Common myeloid progenitor, CD34-positive (primary cell): ENCODE measurements at regions not wholly inside any gene's neighbourhood (a gene's known extent, or its start where the extent isn't known, plus 50 kb on each side); places are given as distances from the start of the nearest gene placed in this dataset.
A peak's percentile ranks its signal among the peaks of the same experiment; 100 is the strongest.
"Not testable (repeated sequence)": the region's sequence is repeated elsewhere in the genome, so short reads cannot be mapped to it uniquely, and the experiment has no call there.

ENCODE experiments used
- CTCF ChIA-PET: fragments of 350-600 bp; sonication (Branson Sonifier 250); formaldehyde crosslinking; loops from one replicate; lab custom pipeline; 2021; ENCODE audit warnings: antibody characterized with exemption; lab: Charles Lee
- POLR2A ChIA-PET: fragments of 350-600 bp; sonication (Branson Sonifier 250); formaldehyde crosslinking; loops from one replicate; lab custom pipeline; 2021; ENCODE audit warnings: antibody characterized with exemption; lab: Charles Lee
- DNase-seq, 3 donors: peaks; one replicate each; pipeline versions ENCODE4 v3.0.0 to v3.0.0-alpha.2; 2013
- H3K27ac ChIP-seq, 2 experiments: 1 replicate in 1 of 2; 2 replicates in 1 of 2; pipeline ENCODE4 v1.7.0; 2013; ENCODE audit warnings: inconsistent platforms in 2 of 2, low read length in 2 of 2, mild to moderate bottlenecking in 2 of 2, low read depth in 1 of 2, moderate library complexity in 1 of 2; ENCODE audit not compliant: severe bottlenecking in 2 of 2, insufficient read depth in 1 of 2, poor library complexity in 1 of 2
- H3K27me3 ChIP-seq, 5 experiments: replicated peaks in 2 of 5; 1 replicate in 3 of 5; 2 replicates in 2 of 5; pipeline versions ENCODE4 v1.6.1 to v1.7.0; 2013; ENCODE audit warnings: low read length in 4 of 5, mild to moderate bottlenecking in 2 of 5, moderate library complexity in 2 of 5, inconsistent platforms in 1 of 5; ENCODE audit not compliant: insufficient read depth in 5 of 5, control insufficient read depth in 4 of 5
- H3K36me3 ChIP-seq, 4 experiments: 1 replicate in 2 of 4; 2 replicates in 2 of 4; pipeline versions ENCODE4 v1.6.1 to v1.7.0; 2013; ENCODE audit warnings: low read length in 3 of 4, control low read depth in 1 of 4, mild to moderate bottlenecking in 1 of 4; ENCODE audit not compliant: control insufficient read depth in 4 of 4, insufficient read depth in 4 of 4
- H3K4me1 ChIP-seq, 4 experiments: 1 replicate in 3 of 4; 2 replicates in 1 of 4; pipeline versions ENCODE4 v1.6.1 to v1.7.1; 2013; ENCODE audit warnings: low read length in 3 of 4, mild to moderate bottlenecking in 3 of 4, control low read depth in 1 of 4, inconsistent platforms in 1 of 4, moderate library complexity in 1 of 4; ENCODE audit not compliant: control insufficient read depth in 4 of 4, insufficient read depth in 4 of 4; ENCODE audit errors: control extremely low read depth in 1 of 4
- H3K4me3 ChIP-seq, 7 experiments: 1 replicate in 4 of 7; 2 replicates in 3 of 7; pipeline versions ENCODE4 v1.5.1 to v1.7.0; 2013; ENCODE audit warnings: mild to moderate bottlenecking in 7 of 7, low read length in 6 of 7, moderate library complexity in 6 of 7, inconsistent platforms in 2 of 7, low read depth in 2 of 7, control low read depth in 1 of 7; ENCODE audit not compliant: insufficient read depth in 4 of 7, control insufficient read depth in 1 of 7; ENCODE audit errors: extremely low read depth in 1 of 7
- H3K9me3 ChIP-seq, 5 experiments: 1 replicate in 4 of 5; 2 replicates in 1 of 5; pipeline versions ENCODE4 v1.6.1 to v1.7.1; 2013; ENCODE audit warnings: low read length in 4 of 5, mild to moderate bottlenecking in 2 of 5, inconsistent platforms in 1 of 5, low read depth in 1 of 5, moderate library complexity in 1 of 5; ENCODE audit not compliant: control insufficient read depth in 4 of 5, insufficient read depth in 2 of 5; ENCODE audit errors: control extremely low read depth in 1 of 5
- WGBS: methylation state at CpG from one replicate; pipeline ENCODE4 v1.1.5; 2013; ENCODE audit not compliant: insufficient coverage; 5-methylcytosine and 5-hydroxymethylcytosine counted together

DNA sequence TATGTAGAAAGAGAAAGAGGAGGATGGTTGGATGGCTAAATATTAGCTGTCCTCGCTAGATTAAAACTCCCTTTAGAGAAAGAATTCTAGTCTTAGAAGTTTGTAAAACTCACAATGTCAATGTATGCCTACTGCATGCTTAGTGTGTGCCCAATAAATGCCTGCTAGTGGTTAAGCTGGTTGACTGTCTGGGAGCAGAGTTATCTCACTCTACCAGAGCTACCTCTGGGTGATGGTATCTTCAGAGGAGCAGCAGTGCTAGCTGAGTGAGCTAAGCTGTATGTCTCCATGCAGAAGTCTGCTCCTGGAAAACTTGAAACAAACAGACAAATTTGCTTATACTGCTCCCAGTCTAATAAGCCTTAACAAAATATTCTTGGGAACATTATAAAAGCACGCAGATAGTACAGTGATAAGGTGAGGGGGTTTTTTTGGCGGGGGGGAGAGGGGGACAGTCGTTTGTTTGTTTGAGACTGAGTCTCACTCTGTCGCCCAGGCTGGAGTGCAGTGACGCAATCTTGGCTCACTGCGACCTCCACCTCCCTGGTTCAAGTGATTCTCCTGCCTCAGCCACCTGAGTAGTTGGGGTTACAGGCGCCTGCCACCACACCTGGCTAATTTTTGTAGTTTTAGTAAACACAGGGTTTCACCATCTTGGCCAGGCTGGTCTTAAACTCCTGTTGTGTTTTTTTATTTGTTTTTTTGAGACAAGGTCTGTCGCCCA lies 202.8 kb upstream of the TSC22D1 start:
- Histone ChIP-seq H3K4me1 (peaks cover 0 to 3% (median 0%) of the 10 kb centered on the region in 4 experiments), H3K36me3 (no peaks in the 10 kb centered on the region), H3K9me3 (no peaks in the 10 kb centered on the region), H3K4me3 (no peak overlapping the region), H3K27ac (no peak overlapping the region), H3K27me3 (no peaks in the 10 kb centered on the region)
- ChIA-PET POLR2A (no interaction called here), CTCF (interaction anchor here (0.6 to 0.9 kb wide), 3 partner anchors 11 to 20 kb away, joined by 3 to 4 read pairs (median 3); no protein-coding TSS in a partner anchor)
- peak in 2 of 3 donors; percentile 61 to 76 for DNase-seq
- 95% methylated on average over 6 of the region's 9 CpGs for WGBS

DNA sequence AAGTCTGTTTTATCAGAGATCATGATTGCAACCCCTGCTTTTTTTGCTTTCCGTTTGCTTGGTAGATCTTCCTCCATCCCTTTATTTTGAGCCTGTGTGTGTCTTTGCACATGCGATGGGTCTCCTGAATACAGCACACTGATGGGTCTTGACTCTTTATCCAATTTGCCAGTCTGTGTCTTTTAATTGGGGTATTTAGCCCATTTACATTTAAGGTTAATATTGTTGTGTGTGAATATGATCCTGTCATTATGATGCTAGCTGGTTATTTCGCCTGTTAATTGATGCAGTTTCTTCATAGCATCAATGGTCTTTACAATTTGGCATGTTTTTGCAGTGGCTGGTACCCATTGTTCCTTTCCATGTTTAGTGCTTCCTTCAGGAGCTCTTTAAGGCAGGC lies 199.2 kb upstream of the TSC22D1 start:
- H3K27me3 ChIP-seq, H3K4me1 ChIP-seq, DNase-seq, POLR2A ChIA-PET, H3K27ac ChIP-seq, H3K4me3 ChIP-seq, H3K9me3 ChIP-seq, CTCF ChIA-PET, H3K36me3 ChIP-seq: not testable (repeated sequence)
- WGBS: 100% methylated on average over 1 of the region's 3 CpGs

DNA sequence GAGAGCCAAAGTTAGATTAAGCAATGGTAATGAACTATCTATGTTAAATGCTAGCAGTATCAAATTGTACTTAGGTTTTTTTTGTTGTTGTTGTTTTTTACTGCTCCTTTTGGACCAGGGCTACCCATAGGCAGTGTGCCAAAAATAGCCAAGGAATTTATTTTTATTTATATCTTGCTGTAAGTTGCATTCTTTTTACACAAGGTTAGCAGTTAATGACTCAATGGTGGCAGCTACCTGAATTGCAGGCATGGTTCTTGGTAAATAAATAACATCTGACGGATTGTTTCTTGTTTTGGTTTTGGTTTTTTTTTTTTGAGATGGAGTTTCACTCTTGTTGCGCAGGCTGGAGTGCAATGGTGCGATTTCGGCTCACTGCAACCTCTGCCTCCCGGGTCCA lies 194.8 kb upstream of the TSC22D1 start:
- no peaks in the 10 kb centered on the region for H3K36me3 ChIP-seq
- 95% methylated on average over 4 of the region's 5 CpGs for WGBS
- H3K4me3 ChIP-seq: no peak overlapping the region
- no peak for DNase-seq
- ChIA-PET CTCF (no interaction called here), POLR2A (interaction anchor here (0.6 kb wide), 1 partner anchor 51 kb away, joined by 3 read pairs; no protein-coding TSS in a partner anchor)
- peaks cover 6 to 34% (median 22%) of the 10 kb centered on the region in 4 experiments for H3K4me1 ChIP-seq
- no peaks in the 10 kb centered on the region for H3K27me3 ChIP-seq
- H3K9me3 ChIP-seq: no peaks in the 10 kb centered on the region
- H3K27ac ChIP-seq: no peak overlapping the region

GRCh38 chr13:44769686-44770085 lies 193.6 kb upstream of the TSC22D1 start:
- DNase-seq: no peak
- no peak overlapping the region for H3K4me3 ChIP-seq
- H3K4me1 ChIP-seq: peaks cover 7 to 41% (median 25%) of the 10 kb centered on the region in 4 experiments
- H3K36me3 ChIP-seq: no peaks in the 10 kb centered on the region
- WGBS: no CpG with 5 or more reads among the region's 3 CpGs
- H3K9me3 ChIP-seq: no peaks in the 10 kb centered on the region
- no peak overlapping the region for H3K27ac ChIP-seq
- CTCF ChIA-PET: no interaction called here
- H3K27me3 ChIP-seq: no peaks in the 10 kb centered on the region
- POLR2A ChIA-PET: no interaction called here

- Histone ChIP-seq H3K36me3 (no peaks in the 10 kb centered on the region), H3K27ac (peak overlapping the region in 1 of 2 experiments; percentile 43), H3K9me3 (no peaks in the 10 kb centered on the region), H3K27me3 (no peaks in the 10 kb centered on the region), H3K4me3 (peak overlapping the region in 2 of 7 experiments; percentile 32 to 37), H3K4me1 (peaks cover 7 to 48% (median 31%) of the 10 kb centered on the region in 4 experiments)
- peak in 2 of 3 donors; percentile 70 to 75 for DNase-seq
- POLR2A ChIA-PET: interaction anchor here (0.6 kb wide), 2 partner anchors 13 to 150 kb away, joined by 3 read pairs; no protein-coding TSS in a partner anchor
- 42% methylated on average over 4 of the region's 6 CpGs for WGBS
- CTCF ChIA-PET: interaction anchor here (0.6 kb wide), 1 partner anchor 71 kb away, joined by 4 read pairs; no protein-coding TSS in a partner anchor
Observed at GRCh38 chr13:44768775-44769581, 192.8 kb upstream of the TSC22D1 start.

GRCh38 chr13:44768239-44768638 lies 192.1 kb upstream of the TSC22D1 start:
- peak; percentile 81 to 97 (median 96) for DNase-seq
- peak overlapping the region in 1 of 2 experiments; percentile 43 for H3K27ac ChIP-seq
- CTCF ChIA-PET: interaction anchor here (0.6 kb wide), 1 partner anchor 35 kb away, joined by 4 read pairs; no protein-coding TSS in a partner anchor

More at GRCh38 chr13:44768239-44768638, 192.1 kb upstream of the TSC22D1 start:
- peaks cover 7 to 53% (median 33%) of the 10 kb centered on the region in 4 experiments for H3K4me1 ChIP-seq
- 0% methylated on average over 1 of the region's 2 CpGs for WGBS
- no peaks in the 10 kb centered on the region for H3K36me3 ChIP-seq
- H3K9me3 ChIP-seq: no peaks in the 10 kb centered on the region
- POLR2A ChIA-PET: interaction anchor here (0.6 kb wide), 2 partner anchors 12 to 151 kb away, joined by 3 read pairs; no protein-coding TSS in a partner anchor
- H3K27me3 ChIP-seq: no peaks in the 10 kb centered on the region
- H3K4me3 ChIP-seq: peak overlapping the region in 2 of 7 experiments; percentile 37 to 42
